Activated T-cell treated with anti-CD3 and anti-CD28 coated beads, Interleukin-2, amount 50 U/mL, for 1 hour (primary cell): ENCODE measurements at regions not wholly inside any gene's neighbourhood (a gene's known extent, or its start where the extent isn't known, plus 50 kb on each side); places are given as distances from the start of the nearest gene placed in this dataset.
"Not testable (repeated sequence)": the region's sequence is repeated elsewhere in the genome, so short reads cannot be mapped to it uniquely, and the experiment has no call there.

ENCODE experiments used
- DNase-seq: peaks from one replicate; pipeline ENCODE4 v3.0.0-alpha.2; 2020

GRCh38 chr21:28877318-28877884, 115.3 kb downstream of the LTN1 start:
- DNase-seq: no peak

GRCh38 chr21:28875078-28875477, 117.6 kb downstream of the LTN1 start:
- no peak for DNase-seq

GRCh38 chr21:28872218-28872617, 120.5 kb downstream of the LTN1 start:
- no peak for DNase-seq

GRCh38 chr21:28871388-28872010, 121.2 kb downstream of the LTN1 start:
- DNase-seq: no peak

GRCh38 chr21:28867401-28867800, 125.3 kb downstream of the LTN1 start:
- DNase-seq: no peak

GRCh38 chr21:28865488-28866186, 127.0 kb downstream of the LTN1 start:
- DNase-seq: no peak

GRCh38 chr21:28858424-28858823, 134.3 kb downstream of the LTN1 start:
- DNase-seq: no peak

- no peak for DNase-seq
These were observed 134.9 kb downstream of the LTN1 start for GRCh38 chr21:28857752-28858151.

GRCh38 chr21:28856588-28857250, 136.0 kb downstream of the LTN1 start:
- no peak for DNase-seq

- no peak for DNase-seq
These were observed 140.0 kb downstream of the LTN1 start for GRCh38 chr21:28852706-28853105.

GRCh38 chr21:28851645-28852044, 141.0 kb downstream of the LTN1 start:
- DNase-seq: no peak

GRCh38 chr21:28839237-28839636, 153.4 kb downstream of the LTN1 start:
- DNase-seq: not testable (repeated sequence)

- not testable (repeated sequence) for DNase-seq
These were observed 155.3 kb downstream of the LTN1 start for GRCh38 chr21:28837426-28837825.

GRCh38 chr21:28836588-28836987, 156.1 kb downstream of the LTN1 start:
- not testable (repeated sequence) for DNase-seq

- DNase-seq: no peak
These were observed 158.1 kb downstream of the LTN1 start for GRCh38 chr21:28834335-28835238.

- DNase-seq: no peak
These were observed 159.1 kb downstream of the LTN1 start for GRCh38 chr21:28833609-28834008.

- no peak for DNase-seq
These were observed 159.5 kb downstream of the LTN1 start for GRCh38 chr21:28833182-28833581.

- DNase-seq: no peak
These were observed 160.0 kb downstream of the LTN1 start for GRCh38 chr21:28832715-28833061.

- no peak for DNase-seq
These were observed 160.5 kb downstream of the LTN1 start for GRCh38 chr21:28832013-28832714.

- DNase-seq: no peak
These were observed 163.7 kb downstream of the LTN1 start for GRCh38 chr21:28828981-28829380.

GRCh38 chr21:28828021-28828420, 164.7 kb downstream of the LTN1 start:
- DNase-seq: no peak

- no peak for DNase-seq
These were observed 165.3 kb downstream of the LTN1 start for GRCh38 chr21:28827422-28827821.
